DOHH2 (cell line): ENCODE measurements at regions not wholly inside any gene's neighbourhood (a gene's known extent, or its start where the extent isn't known, plus 50 kb on each side); places are given as distances from the start of the nearest gene placed in this dataset.

Experiments
- CTCF ChIP-seq: fragments of 200-600 bp; sonication (generic); IDR thresholded peaks from one replicate; pipeline ENCODE4 v1.5.1; 2014; ENCODE audit warnings: antibody characterized with exemption, mild to moderate bottlenecking, low read depth, low read length; ENCODE audit not compliant: poor library complexity, severe bottlenecking
- EZH2phosphoT487 ChIP-seq: fragments of 200-600 bp; sonication (generic); IDR thresholded peaks from 2 replicates; pipeline ENCODE4 v1.6.1; 2017; ENCODE audit warnings: borderline replicate concordance, mild to moderate bottlenecking, antibody characterized with exemption, low read length, moderate library complexity, mixed read lengths

DNA sequence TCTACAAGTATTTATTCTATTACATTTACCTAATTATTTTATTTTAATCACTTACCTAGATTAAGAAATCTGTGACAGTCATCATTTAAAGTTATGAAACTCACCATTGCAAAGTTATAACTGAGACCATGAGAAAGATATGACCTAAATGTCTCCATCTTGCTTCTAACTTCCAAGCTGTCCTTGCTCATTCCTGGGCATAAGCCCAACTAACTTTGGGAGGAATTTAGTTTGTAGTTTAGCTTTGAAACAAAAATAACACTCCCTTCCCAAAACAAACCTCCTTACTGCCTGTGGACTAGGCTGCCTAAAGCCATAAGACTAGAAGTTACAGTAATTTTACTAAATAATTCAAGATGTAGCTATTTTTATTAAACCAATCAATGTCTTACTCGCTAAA is 195.6 kb upstream of the RAI14 start:
- TF ChIP-seq CTCF: no peak
- no peak for TF ChIP-seq EZH2phosphoT487
